GM23248 (cell line): ENCODE measurements at regions not wholly inside any gene's neighbourhood (a gene's known extent, or its start where the extent isn't known, plus 50 kb on each side); places are given as distances from the start of the nearest gene placed in this dataset.

Source experiments
- DNase-seq: peaks from one replicate; pipeline ENCODE4 v3.0.0-alpha.2; 2015
- H2AFZ ChIP-seq: fragments of 200-600 bp; sonication (generic); 2 replicates; pipeline ENCODE4 v1.6.1; 2016; ENCODE audit warnings: antibody characterized with exemption
- H3F3A ChIP-seq: fragments of 200-600 bp; sonication (generic); 2 replicates; pipeline ENCODE4 v1.6.1; 2016; ENCODE audit warnings: mild to moderate bottlenecking, antibody characterized with exemption, mixed run types; ENCODE audit not compliant: insufficient read depth
- H3K27ac ChIP-seq: fragments of 200-600 bp; sonication (generic); 2 replicates; pipeline ENCODE4 v1.5.1; 2016; ENCODE audit warnings: mild to moderate bottlenecking
- H3K27me3 ChIP-seq: fragments of 200-600 bp; sonication (generic); replicated peaks from 2 replicates; pipeline ENCODE4 v1.6.1; 2016; ENCODE audit warnings: mild to moderate bottlenecking; ENCODE audit not compliant: insufficient read depth
- H3K36me3 ChIP-seq: fragments of 200-600 bp; sonication (generic); 2 replicates; pipeline ENCODE4 v1.6.1; 2016; ENCODE audit warnings: low read depth, mild to moderate bottlenecking
- H3K4me1 ChIP-seq: fragments of 200-600 bp; sonication (generic); 2 replicates; pipeline ENCODE4 v1.6.1; 2016; ENCODE audit warnings: mild to moderate bottlenecking; ENCODE audit not compliant: insufficient read depth
- H3K4me2 ChIP-seq: fragments of 200-600 bp; sonication (generic); one replicate; pipeline ENCODE4 v1.6.1; 2016; ENCODE audit warnings: mild to moderate bottlenecking; ENCODE audit not compliant: unreplicated experiment
- H3K4me3 ChIP-seq: fragments of 200-600 bp; sonication (generic); 2 replicates; pipeline ENCODE4 v1.5.1; 2016; ENCODE audit warnings: mild to moderate bottlenecking
- H3K79me2 ChIP-seq: fragments of 200-600 bp; sonication (generic); 2 replicates; pipeline ENCODE4 v1.6.1; 2016; ENCODE audit warnings: mild to moderate bottlenecking; ENCODE audit not compliant: insufficient read depth
- H3K9ac ChIP-seq: fragments of 200-600 bp; sonication (generic); 2 replicates; pipeline ENCODE4 v1.6.1; 2016; ENCODE audit warnings: mild to moderate bottlenecking
- H3K9me2 ChIP-seq: fragments of 200-600 bp; sonication (generic); 2 replicates; pipeline ENCODE4 v1.6.1; 2016; ENCODE audit warnings: mixed run types, mild to moderate bottlenecking, moderate library complexity; ENCODE audit not compliant: insufficient read depth
- H3K9me3 ChIP-seq: fragments of 200-600 bp; sonication (generic); one replicate; pipeline ENCODE4 v1.6.1; 2017; ENCODE audit warnings: low read depth
- H4K20me1 ChIP-seq: fragments of 200-600 bp; sonication (generic); 2 replicates; pipeline ENCODE4 v1.6.0; 2016; ENCODE audit not compliant: insufficient read depth
- EZH2 ChIP-seq: fragments of 200-600 bp; sonication (generic); IDR thresholded peaks from 2 replicates; pipeline ENCODE4 v1.6.1; 2018; ENCODE audit warnings: antibody characterized with exemption, mild to moderate bottlenecking; ENCODE audit not compliant: insufficient read depth, poor library complexity, severe bottlenecking
- EZH2phosphoT487 ChIP-seq: fragments of 200-600 bp; sonication (generic); IDR thresholded peaks from 2 replicates; pipeline ENCODE4 v1.6.1; 2018; ENCODE audit warnings: antibody characterized with exemption, moderate library complexity, mild to moderate bottlenecking, low read depth; ENCODE audit not compliant: insufficient read depth
- WGBS, 2 experiments: methylation state at CpG; one replicate each; pipeline ENCODE4 v1.1.6; 2015 to 2017; ENCODE audit warnings: low lambda C conversion rate in 2 of 2, low coverage in 1 of 2; ENCODE audit errors: missing lambda C conversion rate in 2 of 2; 5-methylcytosine and 5-hydroxymethylcytosine counted together
- in situ Hi-C: fragments of 300-500 bp; cut with MboI; formaldehyde crosslinking; loops from 2 replicates; pipeline ENCODE4 v1.15.0; 2020

DNA sequence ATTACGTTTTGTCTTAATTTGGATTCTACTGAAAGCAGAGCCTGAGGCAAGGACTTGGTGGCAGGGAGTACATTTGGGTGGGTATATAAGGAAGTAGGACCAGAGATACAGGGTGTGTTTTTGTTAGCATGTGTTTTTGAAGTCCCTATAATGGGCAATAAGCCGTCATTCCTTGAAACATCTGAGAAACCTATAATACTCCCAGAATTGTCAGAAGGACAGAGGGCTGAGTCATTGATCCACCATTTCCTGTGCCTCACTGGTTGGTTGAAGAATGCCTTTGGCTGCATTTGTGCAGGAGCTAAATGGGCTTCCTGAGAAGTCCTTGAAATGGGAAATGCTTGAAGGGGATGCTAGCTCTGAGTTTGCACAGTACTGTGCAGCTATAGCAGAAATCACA lies 281.8 kb upstream of the ZEB2 start:
- TF ChIP-seq EZH2 (no peak), EZH2phosphoT487 (no peak)
- H3K9me2 ChIP-seq, result no peaks in the 10 kb centered on the region; the same call in 1 of the 2 replicates
- peak; percentile 76 for DNase-seq
- peak overlapping the region; percentile 43 for H3K27ac ChIP-seq
- H2AFZ ChIP-seq, result peak overlapping the region; percentile 80
- in situ Hi-C loops, result no loop called here
- peaks cover 13% of the 10 kb centered on the region; the same call in 1 of the 2 replicates for H3K4me1 ChIP-seq
- no peaks in the 10 kb centered on the region for H4K20me1 ChIP-seq
- H3K9me3 ChIP-seq, result no peaks in the 10 kb centered on the region
- H3F3A ChIP-seq, result peaks cover 8% of the 10 kb centered on the region; the same call in 1 of the 2 replicates
- no peak overlapping the region for H3K4me3 ChIP-seq
- no peaks in the 10 kb centered on the region for H3K79me2 ChIP-seq
- no peak overlapping the region for H3K9ac ChIP-seq
- WGBS, 2 experiments, result 36 to 42% methylated on average over 2 of the region's 2 CpGs
- H3K4me2 ChIP-seq, result peak overlapping the region; percentile 40
- H3K36me3 ChIP-seq, result no peaks in the 10 kb centered on the region
- no peaks in the 10 kb centered on the region for H3K27me3 ChIP-seq

DNA sequence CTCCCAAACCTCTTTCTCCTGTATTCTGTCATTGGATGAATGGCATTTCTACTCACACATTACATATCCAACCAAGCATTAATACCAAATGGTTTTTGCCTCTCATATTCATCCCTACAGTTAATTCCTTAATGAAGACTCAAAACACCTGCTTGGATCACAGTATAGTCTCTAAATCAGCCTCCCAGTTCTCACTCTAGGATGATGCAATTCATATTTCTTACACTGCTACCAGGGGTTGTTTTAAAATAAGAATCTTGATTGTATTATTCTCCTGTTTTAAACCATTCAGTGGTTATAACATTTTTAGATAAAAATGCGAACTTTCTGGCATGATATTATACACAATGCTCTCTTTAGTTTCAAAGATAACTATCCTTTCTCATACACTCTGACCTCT lies 281.4 kb upstream of the ZEB2 start:
- no peaks in the 10 kb centered on the region for H3K9me3 ChIP-seq
- 95 to 97% methylated on average over 1 of the region's 1 CpG for WGBS, 2 experiments
- H4K20me1 ChIP-seq, result no peaks in the 10 kb centered on the region
- H3K79me2 ChIP-seq, result no peaks in the 10 kb centered on the region
- H3K27me3 ChIP-seq, result no peaks in the 10 kb centered on the region
- DNase-seq, result no peak
- H3K36me3 ChIP-seq, result no peaks in the 10 kb centered on the region
- H3K9ac ChIP-seq, result no peak overlapping the region
- peak overlapping the region; percentile 43 for H3K27ac ChIP-seq
- H3K4me2 ChIP-seq, result peak overlapping the region; percentile 40
- H3F3A ChIP-seq, result peaks cover 8% of the 10 kb centered on the region; the same call in 1 of the 2 replicates
- H3K9me2 ChIP-seq, result no peaks in the 10 kb centered on the region; the same call in 1 of the 2 replicates
- H3K4me3 ChIP-seq, result no peak overlapping the region
- TF ChIP-seq EZH2, result no peak
- no peak for TF ChIP-seq EZH2phosphoT487
- in situ Hi-C loops, result no loop called here
- peak overlapping the region; percentile 80 for H2AFZ ChIP-seq
- H3K4me1 ChIP-seq, result peaks cover 13% of the 10 kb centered on the region; the same call in 1 of the 2 replicates

DNA sequence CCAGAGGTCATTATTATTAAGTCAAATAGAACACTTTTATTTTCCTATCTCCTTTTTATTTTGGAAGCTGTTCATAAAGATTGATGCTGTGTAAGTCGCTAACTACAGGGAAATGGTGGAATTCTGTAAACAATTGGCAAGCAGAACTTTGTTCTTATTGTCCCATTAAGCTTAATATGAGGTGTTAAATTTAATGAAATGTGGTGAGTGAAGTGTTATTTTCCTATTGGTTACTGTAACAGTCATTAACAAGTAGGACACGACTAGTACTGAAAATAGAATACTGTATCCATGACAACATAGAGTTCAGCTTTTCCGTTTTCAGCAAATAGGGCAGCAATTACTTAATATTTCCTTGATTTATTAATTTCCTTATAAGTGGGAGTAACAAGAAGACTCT lies 279.1 kb upstream of the ZEB2 start:
- Histone ChIP-seq H4K20me1 (no peaks in the 10 kb centered on the region), H3K9ac (no peak overlapping the region), H3K9me2 (no peaks in the 10 kb centered on the region), H3K4me1 (peaks cover 13% of the 10 kb centered on the region; the same call in 1 of the 2 replicates), H3K79me2 (no peaks in the 10 kb centered on the region), H3K36me3 (no peaks in the 10 kb centered on the region), H3K4me3 (no peak overlapping the region), H3F3A (peaks cover 8% of the 10 kb centered on the region; the same call in 1 of the 2 replicates), H2AFZ (0 out of 2 replicates have a peak overlapping the region, but pooled peaks have one; percentile 7), H3K9me3 (no peaks in the 10 kb centered on the region), H3K4me2 (no peak overlapping the region), H3K27me3 (no peaks in the 10 kb centered on the region), H3K27ac (no peak overlapping the region)
- 60 to 64% methylated on average over 3 of the region's 3 CpGs for WGBS, 2 experiments
- in situ Hi-C loops, result no loop called here
- no peak for TF ChIP-seq EZH2phosphoT487
- no peak for TF ChIP-seq EZH2
- DNase-seq, result no peak

DNA sequence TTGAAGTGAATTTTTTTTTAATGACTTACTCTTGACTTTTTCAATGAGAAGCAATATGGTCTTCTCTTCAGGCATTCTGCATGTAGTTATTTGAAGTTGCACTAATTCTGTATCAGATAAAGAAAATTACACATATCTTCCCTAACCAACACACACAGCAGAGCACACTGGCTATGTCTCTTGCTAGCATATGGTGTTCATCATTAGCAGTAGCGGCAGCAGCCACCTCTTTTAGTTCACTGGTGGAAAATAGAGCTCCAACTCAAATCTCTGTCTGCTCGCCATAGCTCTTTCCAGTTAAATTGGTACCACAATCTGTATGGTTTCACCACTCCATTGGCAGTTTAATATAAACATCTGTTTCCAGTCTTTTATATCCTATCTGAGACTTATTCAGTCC lies 278.1 kb upstream of the ZEB2 start:
- in situ Hi-C loops, result no loop called here
- H3K36me3 ChIP-seq, result no peaks in the 10 kb centered on the region
- TF ChIP-seq EZH2 (no peak), EZH2phosphoT487 (no peak)
- H3K79me2 ChIP-seq, result no peaks in the 10 kb centered on the region
- no peak overlapping the region for H3K4me3 ChIP-seq
- H3K27me3 ChIP-seq, result no peaks in the 10 kb centered on the region
- H3K4me1 ChIP-seq, result peaks cover 13% of the 10 kb centered on the region; the same call in 1 of the 2 replicates
- WGBS, 2 experiments, result 58 to 77% methylated on average over 2 of the region's 2 CpGs
- H3K9ac ChIP-seq, result no peak overlapping the region
- no peak overlapping the region for H3K4me2 ChIP-seq
- H3F3A ChIP-seq, result peaks cover 8% of the 10 kb centered on the region; the same call in 1 of the 2 replicates
- DNase-seq, result no peak
- H4K20me1 ChIP-seq, result no peaks in the 10 kb centered on the region
- H3K9me2 ChIP-seq, result no peaks in the 10 kb centered on the region
- no peak overlapping the region for H3K27ac ChIP-seq
- H2AFZ ChIP-seq, result peak overlapping the region; percentile 7; the same call in 1 of the 2 replicates
- no peaks in the 10 kb centered on the region for H3K9me3 ChIP-seq
